ENCODE measurements at regions not wholly inside any gene's neighbourhood (a gene's known extent, or its start where the extent isn't known, plus 50 kb on each side); places are given as distances from the start of the nearest gene placed in this dataset.

- no peak for TF ChIP-seq NFIC (IDR thresholded peaks at IDR 0.05)
- no peak for TF ChIP-seq EGR1 (IDR thresholded peaks at IDR 0.05)
- no peak for TF ChIP-seq TEAD4 (IDR thresholded peaks at IDR 0.05)
- no peak for TF ChIP-seq EP300 (IDR thresholded peaks at IDR 0.05; ENCODE audit: borderline replicate concordance)
- TF ChIP-seq TCF12 (IDR thresholded peaks at IDR 0.05; ENCODE audit: low read depth): no peak
- no peak for TF ChIP-seq RAD21 (IDR thresholded peaks at IDR 0.05; ENCODE audit: low read depth)
- no peak for TF ChIP-seq YY1 (IDR thresholded peaks at IDR 0.05; ENCODE audit: low read depth)
- TF ChIP-seq TAF1 (IDR thresholded peaks at IDR 0.05; ENCODE audit: low read depth): no peak
- TF ChIP-seq REST (IDR thresholded peaks at IDR 0.05; ENCODE audit: low read depth): no peak
- no peak for TF ChIP-seq CREB1 (IDR thresholded peaks at IDR 0.05; ENCODE audit: low read depth)
These were observed 129.5 kb upstream of the ID2 start for GRCh38 chr2:8552293-8552801.

GRCh38 chr2:8553643-8554042 is 128.2 kb upstream of the ID2 start:
- TF ChIP-seq YY1 (IDR thresholded peaks at IDR 0.05; ENCODE audit: low read depth) (no peak), EP300 (IDR thresholded peaks at IDR 0.05; ENCODE audit: borderline replicate concordance) (no peak), RAD21 (IDR thresholded peaks at IDR 0.05; ENCODE audit: low read depth) (no peak), TEAD4 (IDR thresholded peaks at IDR 0.05) (no peak), MAX (IDR thresholded peaks at IDR 0.05) (no peak), EGR1 (IDR thresholded peaks at IDR 0.05) (no peak), NFIC (IDR thresholded peaks at IDR 0.05) (no peak), TAF1 (IDR thresholded peaks at IDR 0.05; ENCODE audit: low read depth) (no peak), USF1 (IDR thresholded peaks at IDR 0.05) (no peak), TCF12 (IDR thresholded peaks at IDR 0.05; ENCODE audit: low read depth) (no peak), REST (IDR thresholded peaks at IDR 0.05; ENCODE audit: low read depth) (no peak), CREB1 (IDR thresholded peaks at IDR 0.05; ENCODE audit: low read depth) (no peak), CEBPB (IDR thresholded peaks at IDR 0.05) (no peak), FOXM1 (IDR thresholded peaks at IDR 0.05; ENCODE audit: borderline replicate concordance, low read depth) (no peak), ZBTB7A (IDR thresholded peaks at IDR 0.05; ENCODE audit: low read depth) (no peak)

- no peak for TF ChIP-seq EP300 (IDR thresholded peaks at IDR 0.05; ENCODE audit: borderline replicate concordance)
- TF ChIP-seq CEBPB (IDR thresholded peaks at IDR 0.05): no peak
- TF ChIP-seq TAF1 (IDR thresholded peaks at IDR 0.05; ENCODE audit: low read depth): no peak
- no peak for TF ChIP-seq MAX (IDR thresholded peaks at IDR 0.05)
- no peak for TF ChIP-seq USF1 (IDR thresholded peaks at IDR 0.05)
- TF ChIP-seq TEAD4 (IDR thresholded peaks at IDR 0.05): no peak
- no peak for TF ChIP-seq CREB1 (IDR thresholded peaks at IDR 0.05; ENCODE audit: low read depth)
- TF ChIP-seq YY1 (IDR thresholded peaks at IDR 0.05; ENCODE audit: low read depth): no peak
- TF ChIP-seq REST (IDR thresholded peaks at IDR 0.05; ENCODE audit: low read depth): no peak
- no peak for TF ChIP-seq RAD21 (IDR thresholded peaks at IDR 0.05; ENCODE audit: low read depth)
- TF ChIP-seq FOXM1 (IDR thresholded peaks at IDR 0.05; ENCODE audit: borderline replicate concordance, low read depth): no peak
- no peak for TF ChIP-seq EGR1 (IDR thresholded peaks at IDR 0.05)
- TF ChIP-seq ZBTB7A (IDR thresholded peaks at IDR 0.05; ENCODE audit: low read depth): no peak
- no peak for TF ChIP-seq TCF12 (IDR thresholded peaks at IDR 0.05; ENCODE audit: low read depth)
- TF ChIP-seq NFIC (IDR thresholded peaks at IDR 0.05): no peak
These were observed 127.5 kb upstream of the ID2 start for GRCh38 chr2:8554296-8554806.

- TF ChIP-seq CREB1 (IDR thresholded peaks at IDR 0.05; ENCODE audit: low read depth): no peak
- TF ChIP-seq MAX (IDR thresholded peaks at IDR 0.05): no peak
- no peak for TF ChIP-seq RAD21 (IDR thresholded peaks at IDR 0.05; ENCODE audit: low read depth)
- no peak for TF ChIP-seq NFIC (IDR thresholded peaks at IDR 0.05)
- TF ChIP-seq TCF12 (IDR thresholded peaks at IDR 0.05; ENCODE audit: low read depth): no peak
- TF ChIP-seq EGR1 (IDR thresholded peaks at IDR 0.05): no peak
- TF ChIP-seq USF1 (IDR thresholded peaks at IDR 0.05): no peak
- TF ChIP-seq REST (IDR thresholded peaks at IDR 0.05; ENCODE audit: low read depth): no peak
- TF ChIP-seq EP300 (IDR thresholded peaks at IDR 0.05; ENCODE audit: borderline replicate concordance): no peak
- TF ChIP-seq FOXM1 (IDR thresholded peaks at IDR 0.05; ENCODE audit: borderline replicate concordance, low read depth): no peak
- no peak for TF ChIP-seq CEBPB (IDR thresholded peaks at IDR 0.05)
- TF ChIP-seq TEAD4 (IDR thresholded peaks at IDR 0.05): no peak
- TF ChIP-seq YY1 (IDR thresholded peaks at IDR 0.05; ENCODE audit: low read depth): no peak
- no peak for TF ChIP-seq ZBTB7A (IDR thresholded peaks at IDR 0.05; ENCODE audit: low read depth)
- TF ChIP-seq TAF1 (IDR thresholded peaks at IDR 0.05; ENCODE audit: low read depth): no peak
These were observed 126.3 kb upstream of the ID2 start for GRCh38 chr2:8555543-8555942.
